Lung (tissue), 11 donors: ENCODE measurements at regions not wholly inside any gene's neighbourhood (a gene's known extent, or its start where the extent isn't known, plus 50 kb on each side); places are given as distances from the start of the nearest gene placed in this dataset.

Experiments
- ATAC-seq: fragments of 200-7000 bp; cut with Tn5 transposase; one replicate; pipeline ENCODE4 v1.9.1; 2020; ENCODE audit warnings: moderate number of reproducible peaks; ENCODE audit not compliant: insufficient read depth, low FRiP score
- DNase-seq, 3 donors: peaks; one replicate each; pipeline ENCODE4 v3.0.0-alpha.2; 2013 to 2017
- H3K27ac ChIP-seq, 2 donors: one replicate each; pipeline ENCODE4 v1.5.1; 2013; ENCODE audit warnings: mild to moderate bottlenecking in 2 of 2, moderate library complexity in 2 of 2, control low read depth in 1 of 2, inconsistent platforms in 1 of 2, low read depth in 1 of 2, low read length in 1 of 2
- H3K27me3 ChIP-seq, 3 donors: one replicate each; pipeline ENCODE4 v1.5.1; 2013; ENCODE audit warnings: low read length in 2 of 3; ENCODE audit not compliant: control insufficient read depth in 3 of 3, insufficient read depth in 3 of 3
- H3K36me3 ChIP-seq, 4 donors: one replicate each; pipeline ENCODE4 v1.5.1; 2013; ENCODE audit warnings: low read length in 4 of 4, mild to moderate bottlenecking in 1 of 4, moderate library complexity in 1 of 4; ENCODE audit not compliant: control insufficient read depth in 4 of 4, insufficient read depth in 4 of 4
- H3K4me1 ChIP-seq, 5 donors: one replicate each; pipeline ENCODE4 v1.5.1; 2013; ENCODE audit warnings: low read length in 5 of 5, mild to moderate bottlenecking in 2 of 5, moderate library complexity in 1 of 5; ENCODE audit not compliant: control insufficient read depth in 5 of 5, insufficient read depth in 5 of 5
- H3K4me3 ChIP-seq: one replicate; pipeline ENCODE4 v1.5.1; 2013; ENCODE audit warnings: mild to moderate bottlenecking, control low read depth, moderate library complexity
- H3K9ac ChIP-seq, 2 donors: one replicate each; pipeline ENCODE4 v1.5.1; 2013; ENCODE audit warnings: low read length in 2 of 2, control low read depth in 1 of 2; ENCODE audit not compliant: insufficient read depth in 1 of 2
- H3K9me3 ChIP-seq, 4 donors: one replicate each; pipeline ENCODE4 v1.5.1; 2013; ENCODE audit warnings: low read length in 3 of 4, mild to moderate bottlenecking in 1 of 4, moderate library complexity in 1 of 4; ENCODE audit not compliant: control insufficient read depth in 4 of 4, insufficient read depth in 3 of 4
- CTCF ChIP-seq: IDR thresholded peaks from 2 replicates; pipeline ENCODE4 v1.5.1; 2012; ENCODE audit warnings: mild to moderate bottlenecking; ENCODE audit errors: control extremely low read depth, extremely low read depth
- WGBS, 2 donors: extraction: QIAGEN DNeasy Blood & Tissue Kit; methylation state at CpG; one replicate each; pipeline ENCODE4 v1.1.7; 2013; 5-methylcytosine and 5-hydroxymethylcytosine counted together
- donor health status: control.
- donor health status: control.
- donor health status: Bipolar disorder and iron deficiency.
- donor health status: healthy.
- donor health status: DM: yes; HTN: yes; CAD: no.

GRCh38 chr4:53959343-53960120, 104.9 kb downstream of the CHIC2 start:
- Histone ChIP-seq H3K4me3 (no peak overlapping the region), H3K4me1 (peaks cover 0 to 22% (median 0%) of the 10 kb centered on the region in 5 donors), H3K36me3 (no peaks in the 10 kb centered on the region), H3K27ac (no peak overlapping the region), H3K9ac (no peak overlapping the region), H3K9me3 (peaks cover 0 to 2% (median 0%) of the 10 kb centered on the region in 4 donors), H3K27me3 (no peaks in the 10 kb centered on the region)
- WGBS, 2 donors = 87 to 89% methylated on average over 16 of the region's 16 CpGs
- ATAC-seq = no peak
- TF ChIP-seq CTCF = no peak
- DNase-seq = peak; percentile 69 to 81 (median 71)

GRCh38 chr4:53956454-53956853, 108.0 kb downstream of the CHIC2 start:
- no peak overlapping the region for H3K4me3 ChIP-seq
- H3K27me3 ChIP-seq = no peaks in the 10 kb centered on the region
- peaks cover 0 to 2% (median 0%) of the 10 kb centered on the region in 4 donors for H3K9me3 ChIP-seq
- H3K4me1 ChIP-seq = peaks cover 0 to 12% (median 0%) of the 10 kb centered on the region in 5 donors
- H3K9ac ChIP-seq = no peak overlapping the region
- no peaks in the 10 kb centered on the region for H3K36me3 ChIP-seq
- TF ChIP-seq CTCF = no peak
- DNase-seq (no peak), ATAC-seq (no peak)
- H3K27ac ChIP-seq = no peak overlapping the region

- Histone ChIP-seq H3K9me3 (peaks cover 0 to 2% (median 0%) of the 10 kb centered on the region in 4 donors), H3K4me1 (peaks cover 0 to 12% (median 0%) of the 10 kb centered on the region in 5 donors), H3K9ac (no peak overlapping the region), H3K27ac (no peak overlapping the region), H3K36me3 (no peaks in the 10 kb centered on the region), H3K27me3 (no peaks in the 10 kb centered on the region), H3K4me3 (no peak overlapping the region)
- 77 to 92% methylated on average over 5 of the region's 5 CpGs for WGBS, 2 donors
- DNase-seq (no peak), ATAC-seq (no peak)
- no peak for TF ChIP-seq CTCF
These were observed 108.4 kb downstream of the CHIC2 start for GRCh38 chr4:53956053-53956452.
